H9 (cell line): ENCODE measurements at regions not wholly inside any gene's neighbourhood (a gene's known extent, or its start where the extent isn't known, plus 50 kb on each side); places are given as distances from the start of the nearest gene placed in this dataset.

Experiments
- DNase-seq: peaks from one replicate; pipeline ENCODE4 v3.0.0-alpha.2; 2017
- H2AFZ ChIP-seq: one replicate; pipeline ENCODE4 v1.6.1; 2013; ENCODE audit warnings: mild to moderate bottlenecking, low read length, control low read depth, moderate library complexity
- H2AK5ac ChIP-seq: 2 replicates; pipeline ENCODE4 v1.6.1; 2013; ENCODE audit warnings: low read length, control low read depth, mixed read lengths; ENCODE audit not compliant: insufficient read length
- H2BK120ac ChIP-seq: one replicate; pipeline ENCODE4 v1.6.1; 2013; ENCODE audit warnings: low read depth, mild to moderate bottlenecking, low read length, control low read depth, inconsistent platforms; ENCODE audit not compliant: poor library complexity, severe bottlenecking
- H2BK12ac ChIP-seq: 2 replicates; pipeline ENCODE4 v1.6.1; 2013; ENCODE audit warnings: low read length, control low read depth, mixed read lengths, low read depth; ENCODE audit not compliant: insufficient read length
- H2BK15ac ChIP-seq: 2 replicates; pipeline ENCODE4 v1.6.1; 2013; ENCODE audit warnings: low read depth, low read length, control low read depth
- H2BK20ac ChIP-seq: one replicate; pipeline ENCODE4 v1.6.1; 2013; ENCODE audit warnings: low read depth, mild to moderate bottlenecking, low read length, control low read depth, inconsistent platforms; ENCODE audit not compliant: poor library complexity, severe bottlenecking
- H2BK5ac ChIP-seq: 2 replicates; pipeline ENCODE4 v1.6.1; 2013; ENCODE audit warnings: low read length, control low read depth, mixed read lengths; ENCODE audit not compliant: insufficient read length
- H3K14ac ChIP-seq: 2 replicates; pipeline ENCODE4 v1.6.1; 2013; ENCODE audit warnings: low read length, control low read depth; ENCODE audit not compliant: insufficient read depth
- H3K18ac ChIP-seq: 2 replicates; pipeline ENCODE4 v1.6.1; 2013; ENCODE audit warnings: low read depth, mild to moderate bottlenecking, mixed read lengths, low read length, control low read depth; ENCODE audit not compliant: insufficient read length
- H3K23ac ChIP-seq: 2 replicates; pipeline ENCODE4 v1.6.1; 2013; ENCODE audit warnings: low read length, control low read depth, mixed read lengths, low read depth; ENCODE audit not compliant: insufficient read length
- H3K23me2 ChIP-seq: 2 replicates; pipeline ENCODE4 v1.6.1; 2013; ENCODE audit warnings: low read depth, mild to moderate bottlenecking, mixed read lengths, low read length, control low read depth; ENCODE audit not compliant: insufficient read length, poor library complexity, severe bottlenecking
- H3K27ac ChIP-seq: 2 replicates; pipeline ENCODE4 v1.5.1; 2013; ENCODE audit warnings: low read length, control low read depth, mixed read lengths, low read depth; ENCODE audit not compliant: insufficient read length
- H3K27me3 ChIP-seq: 2 replicates; pipeline ENCODE4 v1.6.1; 2013; ENCODE audit warnings: low read length, control low read depth, inconsistent platforms; ENCODE audit not compliant: insufficient read depth
- H3K4ac ChIP-seq: 2 replicates; pipeline ENCODE4 v1.6.1; 2013; ENCODE audit warnings: low read depth, mild to moderate bottlenecking, control low read depth, inconsistent platforms, low read length, moderate library complexity
- H3K4me1 ChIP-seq: 2 replicates; pipeline ENCODE4 v1.6.1; 2013; ENCODE audit warnings: low read length, control low read depth, inconsistent platforms; ENCODE audit not compliant: insufficient read depth
- H3K4me2 ChIP-seq: 2 replicates; pipeline ENCODE4 v1.6.1; 2013; ENCODE audit warnings: low read length, control low read depth, mixed read lengths; ENCODE audit not compliant: insufficient read length, insufficient read depth
- H3K56ac ChIP-seq: 2 replicates; pipeline ENCODE4 v1.6.1; 2013; ENCODE audit warnings: low read depth, mild to moderate bottlenecking, mixed read lengths, low read length, control low read depth; ENCODE audit not compliant: insufficient read length
- H3K79me1 ChIP-seq: 2 replicates; pipeline ENCODE4 v1.6.1; 2013; ENCODE audit warnings: low read depth, mild to moderate bottlenecking, moderate library complexity, low read length, control low read depth, inconsistent platforms; ENCODE audit not compliant: insufficient read depth, poor library complexity, severe bottlenecking
- H3K79me2 ChIP-seq: 2 replicates; pipeline ENCODE4 v1.6.1; 2013; ENCODE audit warnings: low read length, control low read depth, inconsistent platforms; ENCODE audit not compliant: insufficient read depth
- H3K9ac ChIP-seq: 2 replicates; pipeline ENCODE4 v1.6.1; 2013; ENCODE audit warnings: low read length, control low read depth, mixed read lengths; ENCODE audit not compliant: insufficient read length; ENCODE audit errors: extremely low read depth
- H3K9me3 ChIP-seq: one replicate; pipeline ENCODE4 v1.6.1; 2013; ENCODE audit warnings: low read depth, low read length, inconsistent platforms; ENCODE audit not compliant: control insufficient read depth
- H3T11ph ChIP-seq: one replicate; pipeline ENCODE4 v1.6.1; 2013; ENCODE audit warnings: mild to moderate bottlenecking, low read length, control low read depth, inconsistent platforms
- H4K20me1 ChIP-seq: one replicate; pipeline ENCODE4 v1.6.1; 2013; ENCODE audit not compliant: control insufficient read depth, insufficient read length, insufficient read depth
- H4K5ac ChIP-seq: 2 replicates; pipeline ENCODE4 v1.6.1; 2013; ENCODE audit warnings: low read depth, mild to moderate bottlenecking, mixed read lengths, low read length, control low read depth; ENCODE audit not compliant: insufficient read length
- H4K8ac ChIP-seq: replicated peaks from 2 replicates; pipeline ENCODE4 v1.6.1; 2013; ENCODE audit warnings: low read length, control low read depth, mixed read lengths, low read depth; ENCODE audit not compliant: insufficient read length
- H4K91ac ChIP-seq: 2 replicates; pipeline ENCODE4 v1.6.1; 2013; ENCODE audit warnings: low read depth, mild to moderate bottlenecking, moderate library complexity, mixed read lengths, low read length, control low read depth; ENCODE audit not compliant: insufficient read length
- H3K27ac Mint-ChIP-seq, 3 experiments: 2 replicates in 2 of 3; 3 replicates in 1 of 3; pipeline ENCODE4 v1.8.0; 2020 to 2021; ENCODE audit warnings: mixed read lengths in 3 of 3, mild to moderate bottlenecking in 1 of 3, moderate library complexity in 1 of 3
- H3K27me3 Mint-ChIP-seq: 2 replicates; pipeline ENCODE4 v1.8.0; 2021; ENCODE audit warnings: low read depth, mild to moderate bottlenecking, moderate library complexity, mixed read lengths
- H3K36me3 Mint-ChIP-seq, 3 experiments: 2 replicates in 2 of 3; 3 replicates in 1 of 3; pipeline ENCODE4 v1.8.0; 2020 to 2021; ENCODE audit warnings: low read depth in 3 of 3, mixed read lengths in 3 of 3; ENCODE audit not compliant: insufficient read depth in 1 of 3
- H3K4me1 Mint-ChIP-seq, 2 experiments: 2 replicates each; pipeline ENCODE4 v1.8.0; 2020; ENCODE audit warnings: mixed read lengths in 2 of 2
- H3K4me3 Mint-ChIP-seq, 2 experiments: 2 replicates in 1 of 2; 3 replicates in 1 of 2; pipeline ENCODE4 v1.8.0; 2020 to 2021; ENCODE audit warnings: mild to moderate bottlenecking in 2 of 2, mixed read lengths in 2 of 2, moderate library complexity in 1 of 2
- H3K9me3 Mint-ChIP-seq, 2 experiments: 2 replicates in 1 of 2; 3 replicates in 1 of 2; pipeline ENCODE4 v1.8.0; 2020; ENCODE audit warnings: mild to moderate bottlenecking in 2 of 2, mixed read lengths in 2 of 2, moderate library complexity in 1 of 2
- CTCF ChIP-seq: fragments of 200-600 bp; sonication (generic); conservative IDR thresholded peaks from 3 replicates; pipeline ENCODE4 v1.8.0; 2021; ENCODE audit warnings: antibody characterized with exemption, mild to moderate bottlenecking
- WGBS: extraction: QIAGEN DNeasy Blood & Tissue Kit; methylation state at CpG from one replicate; pipeline ENCODE4 v1.1.7; 2013; ENCODE audit warnings: missing lambda C conversion rate, low lambda C conversion rate, mixed read lengths; ENCODE audit not compliant: insufficient read length; ENCODE audit errors: extremely low coverage; 5-methylcytosine and 5-hydroxymethylcytosine counted together

GRCh38 chr2:195543902-195544894, 112.8 kb upstream of the SLC39A10 start:
- TF ChIP-seq CTCF: no peak
- Histone ChIP-seq H2BK15ac (no peak overlapping the region), H2BK5ac (no peak overlapping the region), H3K18ac (no peak overlapping the region), H2BK20ac (no peak overlapping the region), H3K4me2 (no peak overlapping the region), H2AK5ac (no peak overlapping the region), H3K14ac (no peak overlapping the region), H3K4ac (no peak overlapping the region), H3K56ac (no peak overlapping the region), H2AFZ (no peak overlapping the region), H3K27me3 (no peaks in the 10 kb centered on the region), H4K5ac (no peak overlapping the region), H4K8ac (no peak overlapping the region), H3K27ac (no peak overlapping the region), H3K79me1 (no peaks in the 10 kb centered on the region), H3K79me2 (no peaks in the 10 kb centered on the region), H3K23ac (no peak overlapping the region), H3K4me1 (no peaks in the 10 kb centered on the region), H2BK120ac (no peak overlapping the region), H2BK12ac (no peak overlapping the region), H4K91ac (no peak overlapping the region), H3K9me3 (no peaks in the 10 kb centered on the region), H4K20me1 (no peaks in the 10 kb centered on the region), H3K9ac (no peak overlapping the region), H3T11ph (no peak overlapping the region), H3K23me2 (no peaks in the 10 kb centered on the region)
- H3K27me3 Mint-ChIP-seq: no peaks in the 10 kb centered on the region; the same call in 1 of the 2 replicates
- no peak overlapping the region for H3K27ac Mint-ChIP-seq
- H3K9me3 Mint-ChIP-seq: peaks cover 8 to 9% of the 10 kb centered on the region in 2 experiments; a peak in 4 of 5 replicates
- peaks cover 3 to 9% (median 5%) of the 10 kb centered on the region in 3 experiments; a peak in 6 of 7 replicates for H3K36me3 Mint-ChIP-seq
- DNase-seq: no peak
- H3K4me3 Mint-ChIP-seq: no peak overlapping the region
- no CpG with 5 or more reads among the region's 11 CpGs for WGBS
- H3K4me1 Mint-ChIP-seq: peaks cover 0 to 8% of the 10 kb centered on the region in 2 experiments; a peak in 2 of 4 replicates
